DND-41 (cell line): ENCODE measurements at regions not wholly inside any gene's neighbourhood (a gene's known extent, or its start where the extent isn't known, plus 50 kb on each side); places are given as distances from the start of the nearest gene placed in this dataset.
"Not testable (repeated sequence)": the region's sequence is repeated elsewhere in the genome, so short reads cannot be mapped to it uniquely, and the experiment has no call there.

Experiments
- CTCF ChIP-seq: IDR thresholded peaks from 2 replicates; pipeline ENCODE4 v1.5.1; 2012; ENCODE audit warnings: borderline replicate concordance, low read length, moderate library complexity, mild to moderate bottlenecking; ENCODE audit not compliant: poor library complexity, severe bottlenecking; ENCODE audit errors: extremely low read depth
- EZH2 ChIP-seq: IDR thresholded peaks from 3 replicates; pipeline ENCODE4 v1.6.1; 2012; ENCODE audit warnings: borderline replicate concordance, low read depth, mild to moderate bottlenecking, moderate library complexity, low read length, inconsistent platforms; ENCODE audit not compliant: severe bottlenecking

- not testable (repeated sequence) for TF ChIP-seq EZH2, CTCF
Observed at GRCh38 chr20:30295396-30295795, 962.1 kb upstream of the DEFB115 start.
